HCT116 (cell line): ENCODE measurements at regions not wholly inside any gene's neighbourhood (a gene's known extent, or its start where the extent isn't known, plus 50 kb on each side); places are given as distances from the start of the nearest gene placed in this dataset.

Experiments
- ATAC-seq: fragments of 200-7000 bp; cut with Tn5 transposase; 2 replicates; pipeline ENCODE4 v1.9.1; 2020; ENCODE audit warnings: mild to moderate bottlenecking, moderate library complexity
- BruUV-seq: library from RNA; stranded (reverse); fragments of 400-500 nt; replicated peaks from 2 replicates; lab custom pipeline; 2021; lab: Mats Ljungman, UMichigan
- CTCF ChIA-PET: fragments of 300-600 bp; sonication (Branson Sonifier 250); formaldehyde crosslinking; loops from one replicate; lab custom pipeline; 2021; ENCODE audit warnings: antibody characterized with exemption; lab: Charles Lee
- POLR2A ChIA-PET: fragments of 300-600, 350-600 bp; sonication (Branson Sonifier 250); formaldehyde crosslinking; loops from one replicate; lab custom pipeline; 2021; ENCODE audit warnings: antibody characterized with exemption; lab: Charles Lee
- RAD21 ChIA-PET, 2 experiments: fragments of 300-600 bp; sonication (Branson Sonifier 250); formaldehyde crosslinking; loops; one replicate each; lab custom pipeline; 2023; ENCODE audit warnings: low total read pairs in 2 of 2; ENCODE audit not compliant: uncharacterized antibody in 2 of 2, unreplicated experiment in 2 of 2, low non-redundant PET in 1 of 2; lab: Charles Lee
- DNase-seq: peaks from one replicate; pipeline ENCODE4 v3.0.0-alpha.2; 2010; ENCODE audit warnings: low read depth, low spot score
- H2AFZ ChIP-seq: fragments of 200-600 bp; shearing (Covaris generic), sonication (generic); 2 replicates; pipeline ENCODE4 v1.6.1; 2017; ENCODE audit warnings: low read depth, mixed run types, mixed read lengths, antibody characterized with exemption, low read length; ENCODE audit not compliant: poor library complexity, severe bottlenecking
- H3K27ac ChIP-seq: 2 replicates; pipeline ENCODE4 v1.5.1; 2012; ENCODE audit warnings: low read depth, low read length
- H3K27me3 ChIP-seq: fragments of 200-600 bp; sonication (generic); 2 replicates; pipeline ENCODE4 v1.6.1; 2016; ENCODE audit warnings: mixed run types, low read length, mixed read lengths; ENCODE audit not compliant: insufficient read depth
- H3K36me3 ChIP-seq, 2 experiments: fragments of 200-500 bp in 1 of 2; fragments of 200-600 bp in 1 of 2; sonication (Bioruptor generic) in 1 of 2; sonication (generic) in 1 of 2; 2 replicates each; pipeline versions ENCODE4 v1.5.1 to v1.6.1; 2014 to 2016; ENCODE audit warnings: low read length in 2 of 2, inconsistent platforms in 1 of 2, mixed read lengths in 1 of 2, mixed run types in 1 of 2; ENCODE audit not compliant: insufficient read depth in 2 of 2, control insufficient read depth in 1 of 2
- H3K4me1 ChIP-seq, 2 experiments: fragments of 200-600 bp in 1 of 2; sonication (generic) in 1 of 2; 2 replicates each; pipeline versions ENCODE4 v1.5.1 to v1.6.1; 2012 to 2017; ENCODE audit warnings: low read length in 2 of 2, inconsistent platforms in 1 of 2, mild to moderate bottlenecking in 1 of 2, mixed read lengths in 1 of 2, mixed run types in 1 of 2, moderate library complexity in 1 of 2; ENCODE audit not compliant: insufficient read depth in 2 of 2, control insufficient read depth in 1 of 2
- H3K4me2 ChIP-seq: fragments of 200-600 bp; sonication (generic); 2 replicates; pipeline ENCODE4 v1.6.1; 2017; ENCODE audit warnings: mixed run types, low read length, mixed read lengths
- H3K4me3 ChIP-seq, 2 experiments: fragments of 200-600 bp in 1 of 2; sonication (generic) in 1 of 2; replicated peaks in 1 of 2; 2 replicates each; pipeline ENCODE4 v1.5.1; 2011 to 2016; ENCODE audit warnings: low read length in 2 of 2, control low read depth in 1 of 2, low read depth in 1 of 2, mild to moderate bottlenecking in 1 of 2, mixed read lengths in 1 of 2, mixed run types in 1 of 2
- H3K79me2 ChIP-seq: fragments of 200-600 bp; sonication (generic); 2 replicates; pipeline ENCODE4 v1.6.1; 2017; ENCODE audit warnings: mild to moderate bottlenecking, mixed run types, low read length, moderate library complexity, mixed read lengths; ENCODE audit not compliant: insufficient read depth
- H3K9ac ChIP-seq: fragments of 200-600 bp; sonication (generic); 2 replicates; pipeline ENCODE4 v1.6.1; 2016; ENCODE audit warnings: low read length, mixed read lengths
- H3K9me2 ChIP-seq: fragments of 200-600 bp; sonication (generic), shearing (Covaris generic); 2 replicates; pipeline ENCODE4 v1.6.1; 2017; ENCODE audit warnings: mixed run types, mild to moderate bottlenecking, moderate library complexity; ENCODE audit not compliant: insufficient read depth
- H3K9me3 ChIP-seq, 2 experiments: fragments of 200-500 bp in 1 of 2; fragments of 200-600 bp in 1 of 2; sonication (Bioruptor generic) in 1 of 2; sonication (generic) in 1 of 2; 2 replicates each; pipeline ENCODE4 v1.6.1; 2014 to 2017; ENCODE audit warnings: low read length in 2 of 2, mixed read lengths in 2 of 2, inconsistent platforms in 1 of 2, low read depth in 1 of 2, mild to moderate bottlenecking in 1 of 2, mixed run types in 1 of 2, moderate library complexity in 1 of 2; ENCODE audit not compliant: control insufficient read depth in 1 of 2, insufficient read depth in 1 of 2
- H4K20me1 ChIP-seq: fragments of 200-600 bp; sonication (generic), shearing (Covaris generic); 2 replicates; pipeline ENCODE4 v1.6.1; 2017; ENCODE audit warnings: mixed run types, mild to moderate bottlenecking, moderate library complexity; ENCODE audit not compliant: insufficient read depth
- EGR1 ChIP-seq: IDR thresholded peaks from 2 replicates; pipeline ENCODE4 v1.6.1; 2012; ENCODE audit warnings: low read depth
- EZH2 ChIP-seq: fragments of 200-600 bp; sonication (generic); IDR thresholded peaks from 2 replicates; pipeline ENCODE4 v1.6.1; 2017; ENCODE audit warnings: antibody characterized with exemption, mixed run types
- EZH2phosphoT487 ChIP-seq: fragments of 200-600 bp; IDR thresholded peaks from 2 replicates; pipeline ENCODE4 v1.6.1; 2018; ENCODE audit warnings: antibody characterized with exemption, borderline replicate concordance
- FOSL1 ChIP-seq: IDR thresholded peaks from 2 replicates; pipeline ENCODE4 v1.6.1; 2012; ENCODE audit warnings: low read depth
- JUND ChIP-seq: IDR thresholded peaks from 2 replicates; pipeline ENCODE4 v1.6.1; 2012
- MAX ChIP-seq: IDR thresholded peaks from 2 replicates; pipeline ENCODE4 v1.6.1; 2012
- POLR2AphosphoS5 ChIP-seq: IDR thresholded peaks from 2 replicates; pipeline ENCODE4 v1.6.1; 2011; ENCODE audit warnings: mild to moderate bottlenecking, low read depth, low read length, moderate library complexity
- SIN3A ChIP-seq: IDR thresholded peaks from 2 replicates; pipeline ENCODE4 v1.6.1; 2012; ENCODE audit warnings: low read depth
- SP1 ChIP-seq: IDR thresholded peaks from 2 replicates; pipeline ENCODE4 v1.6.1; 2012; ENCODE audit warnings: low read depth
- SRF ChIP-seq: IDR thresholded peaks from 2 replicates; pipeline ENCODE4 v1.6.1; 2012; ENCODE audit warnings: low read depth
- YY1 ChIP-seq: IDR thresholded peaks from 2 replicates; pipeline ENCODE4 v1.6.1; 2011; ENCODE audit warnings: low read length, low read depth, moderate library complexity, mild to moderate bottlenecking; ENCODE audit not compliant: insufficient replicate concordance; ENCODE audit errors: extremely low read depth
- ZBTB33 ChIP-seq: IDR thresholded peaks from 2 replicates; pipeline ENCODE4 v1.6.1; 2011; ENCODE audit warnings: mild to moderate bottlenecking, low read length, moderate library complexity; ENCODE audit not compliant: insufficient replicate concordance; ENCODE audit errors: extremely low read depth
- ZFX ChIP-seq: fragments of 450-650 bp; IDR thresholded peaks from 2 replicates; pipeline ENCODE4 v1.6.1; 2017
- intact Hi-C: fragments of 100-400 bp; cut with micrococcal nuclease; formaldehyde crosslinking; loops from 2 replicates; pipeline ENCODE4 v1.10.0; 2022

GRCh38 chr1:240036526-240036925, 55.2 kb upstream of the FMN2 start:
- ChIA-PET CTCF (no interaction called here), POLR2A (no interaction called here), RAD21 (no interaction called here)
- peaks cover 0 to 8% of the 10 kb centered on the region in 2 experiments; a peak in 2 of 4 replicates for H3K9me3 ChIP-seq
- H3K27me3 ChIP-seq = no peaks in the 10 kb centered on the region
- H3K27ac ChIP-seq = no peak overlapping the region
- H2AFZ ChIP-seq = no peak overlapping the region
- intact Hi-C loops = no loop called here
- no peaks in the 10 kb centered on the region for H3K36me3 ChIP-seq
- BruUV-seq = no TSS peak
- H3K4me1 ChIP-seq = no peaks in the 10 kb centered on the region
- TF ChIP-seq ZBTB33 = no peak
- TF ChIP-seq MAX = no peak
- TF ChIP-seq YY1 = no peak
- no peak for TF ChIP-seq EZH2
- TF ChIP-seq SIN3A = no peak
- no peak for TF ChIP-seq EGR1
- no peak for TF ChIP-seq POLR2AphosphoS5
- no peak for TF ChIP-seq SP1
- TF ChIP-seq ZFX = no peak
- TF ChIP-seq SRF = no peak
- no peak for TF ChIP-seq JUND
- no peak for TF ChIP-seq EZH2phosphoT487
- no peak for TF ChIP-seq FOSL1
- H3K4me3 ChIP-seq = no peak overlapping the region
- H4K20me1 ChIP-seq = no peaks in the 10 kb centered on the region
- H3K79me2 ChIP-seq = no peaks in the 10 kb centered on the region
- H3K9ac ChIP-seq = no peak overlapping the region
- H3K9me2 ChIP-seq = no peaks in the 10 kb centered on the region
- H3K4me2 ChIP-seq = no peak overlapping the region
- no peak for ATAC-seq
- DNase-seq = no peak
